DND-41 (cell line): ENCODE measurements at regions not wholly inside any gene's neighbourhood (a gene's known extent, or its start where the extent isn't known, plus 50 kb on each side); places are given as distances from the start of the nearest gene placed in this dataset.

Experiments used
- ATAC-seq: fragments of 200-7000 bp; cut with Tn5 transposase; 3 replicates; pipeline ENCODE4 v1.9.1; 2021; ENCODE audit warnings: low read depth; ENCODE audit not compliant: insufficient read depth
- DNase-seq: peaks from one replicate; pipeline ENCODE4 v3.0.0-alpha.2; 2020
- H2AFZ ChIP-seq: 2 replicates; pipeline ENCODE4 v1.6.0; 2012; ENCODE audit warnings: low read depth, low read length
- H3K27ac ChIP-seq: 2 replicates; pipeline ENCODE4 v1.5.1; 2012; ENCODE audit warnings: low read length, inconsistent platforms
- H3K27me3 ChIP-seq: fragments of 200-600 bp; sonication (generic); 2 replicates; pipeline ENCODE4 v1.6.0; 2012; ENCODE audit warnings: low read length, mild to moderate bottlenecking, inconsistent platforms; ENCODE audit not compliant: insufficient read depth, poor library complexity
- H3K36me3 ChIP-seq: 2 replicates; pipeline ENCODE4 v1.5.1; 2012; ENCODE audit warnings: low read length, inconsistent platforms; ENCODE audit not compliant: insufficient read depth
- H3K4me1 ChIP-seq: 2 replicates; pipeline ENCODE4 v1.5.1; 2012; ENCODE audit warnings: mild to moderate bottlenecking, low read length; ENCODE audit not compliant: insufficient read depth
- H3K4me2 ChIP-seq: 2 replicates; pipeline ENCODE4 v1.6.0; 2012; ENCODE audit warnings: mild to moderate bottlenecking, moderate library complexity, low read length, inconsistent platforms; ENCODE audit not compliant: insufficient read depth
- H3K4me3 ChIP-seq, 2 experiments: fragments of 200-600 bp in 1 of 2; shearing (Covaris generic) in 1 of 2; 2 replicates each; pipeline ENCODE4 v1.5.1; 2012 to 2016; ENCODE audit warnings: inconsistent platforms in 2 of 2, low read length in 2 of 2, mild to moderate bottlenecking in 2 of 2, low read depth in 1 of 2, moderate library complexity in 1 of 2
- H3K79me2 ChIP-seq: 2 replicates; pipeline ENCODE4 v1.6.0; 2012; ENCODE audit warnings: low read length, inconsistent platforms; ENCODE audit not compliant: insufficient read depth
- H3K9ac ChIP-seq: 2 replicates; pipeline ENCODE4 v1.6.0; 2012; ENCODE audit warnings: low read depth, mild to moderate bottlenecking, inconsistent platforms, low read length, moderate library complexity
- H3K9me3 ChIP-seq: 2 replicates; pipeline ENCODE4 v1.5.1; 2012; ENCODE audit warnings: low read length, moderate library complexity, mild to moderate bottlenecking, inconsistent platforms; ENCODE audit not compliant: insufficient read depth, severe bottlenecking
- H4K20me1 ChIP-seq: 2 replicates; pipeline ENCODE4 v1.6.0; 2012; ENCODE audit warnings: low read length; ENCODE audit not compliant: insufficient read depth
- EZH2 ChIP-seq: IDR thresholded peaks from 3 replicates; pipeline ENCODE4 v1.6.1; 2012; ENCODE audit warnings: borderline replicate concordance, low read depth, mild to moderate bottlenecking, moderate library complexity, low read length, inconsistent platforms; ENCODE audit not compliant: severe bottlenecking
- TF ChIP-seq, protein P1 (sequence below): IDR thresholded peaks from 2 replicates; pipeline ENCODE4 v1.5.1; 2012; ENCODE audit warnings: borderline replicate concordance, low read length, moderate library complexity, mild to moderate bottlenecking; ENCODE audit not compliant: poor library complexity, severe bottlenecking; ENCODE audit errors: extremely low read depth

DNA sequence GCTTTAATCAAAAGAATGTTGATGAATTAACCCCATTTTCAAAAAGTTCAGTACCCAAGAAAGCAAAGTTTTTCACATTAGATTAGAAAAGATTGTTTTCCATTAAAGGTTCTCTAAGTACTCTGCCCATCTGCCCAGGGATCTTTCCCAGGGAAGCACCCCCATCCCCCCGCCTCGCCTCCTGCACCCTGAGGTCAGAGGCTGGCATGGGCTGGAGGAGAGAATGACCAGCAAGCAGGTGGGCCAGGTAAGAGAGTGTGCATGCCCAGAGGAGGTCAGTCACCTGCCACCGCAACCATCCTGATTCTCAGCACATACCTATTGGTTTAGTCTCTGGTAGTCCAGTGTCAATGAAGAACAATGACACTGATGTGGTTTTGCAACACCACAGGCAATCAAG, 279.4 kb upstream of the ZNF507 start:
- H3K36me3 ChIP-seq = no peaks in the 10 kb centered on the region
- H3K27me3 ChIP-seq = no peaks in the 10 kb centered on the region
- TF ChIP-seq, protein P1, sequence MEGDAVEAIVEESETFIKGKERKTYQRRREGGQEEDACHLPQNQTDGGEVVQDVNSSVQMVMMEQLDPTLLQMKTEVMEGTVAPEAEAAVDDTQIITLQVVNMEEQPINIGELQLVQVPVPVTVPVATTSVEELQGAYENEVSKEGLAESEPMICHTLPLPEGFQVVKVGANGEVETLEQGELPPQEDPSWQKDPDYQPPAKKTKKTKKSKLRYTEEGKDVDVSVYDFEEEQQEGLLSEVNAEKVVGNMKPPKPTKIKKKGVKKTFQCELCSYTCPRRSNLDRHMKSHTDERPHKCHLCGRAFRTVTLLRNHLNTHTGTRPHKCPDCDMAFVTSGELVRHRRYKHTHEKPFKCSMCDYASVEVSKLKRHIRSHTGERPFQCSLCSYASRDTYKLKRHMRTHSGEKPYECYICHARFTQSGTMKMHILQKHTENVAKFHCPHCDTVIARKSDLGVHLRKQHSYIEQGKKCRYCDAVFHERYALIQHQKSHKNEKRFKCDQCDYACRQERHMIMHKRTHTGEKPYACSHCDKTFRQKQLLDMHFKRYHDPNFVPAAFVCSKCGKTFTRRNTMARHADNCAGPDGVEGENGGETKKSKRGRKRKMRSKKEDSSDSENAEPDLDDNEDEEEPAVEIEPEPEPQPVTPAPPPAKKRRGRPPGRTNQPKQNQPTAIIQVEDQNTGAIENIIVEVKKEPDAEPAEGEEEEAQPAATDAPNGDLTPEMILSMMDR = no peak
- no peak for TF ChIP-seq EZH2
- no peak for DNase-seq
- H4K20me1 ChIP-seq = no peaks in the 10 kb centered on the region
- ATAC-seq = no peak
- no peaks in the 10 kb centered on the region for H3K4me1 ChIP-seq
- H3K79me2 ChIP-seq = no peaks in the 10 kb centered on the region
- no peak overlapping the region for H3K27ac ChIP-seq
- no peak overlapping the region for H2AFZ ChIP-seq
- H3K9ac ChIP-seq = no peak overlapping the region
- H3K4me3 ChIP-seq = no peak overlapping the region
- no peaks in the 10 kb centered on the region for H3K9me3 ChIP-seq
- no peak overlapping the region for H3K4me2 ChIP-seq

DNA sequence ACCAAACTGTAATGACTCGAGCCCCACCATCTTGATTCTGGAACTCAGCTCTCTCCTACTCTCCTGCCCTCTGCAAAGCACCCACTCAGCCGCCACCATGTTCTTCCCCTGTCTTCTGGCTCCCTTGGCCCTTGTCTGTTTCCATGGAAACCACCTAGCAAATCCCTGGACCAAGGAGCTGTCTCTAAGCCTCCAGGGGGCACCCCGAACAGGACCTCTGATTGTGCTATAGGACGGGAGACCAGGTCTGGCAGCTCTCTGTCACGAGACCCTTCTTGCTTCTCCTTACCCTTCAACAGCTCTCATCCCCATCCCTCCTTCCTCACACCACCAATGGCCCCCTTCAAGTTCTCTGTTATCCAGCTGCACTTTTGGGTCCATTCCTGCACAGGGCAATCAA, 277.7 kb upstream of the ZNF507 start:
- Histone ChIP-seq H3K9me3 (no peaks in the 10 kb centered on the region), H3K9ac (no peak overlapping the region), H3K36me3 (no peaks in the 10 kb centered on the region), H3K4me2 (no peak overlapping the region), H3K4me1 (no peaks in the 10 kb centered on the region), H4K20me1 (no peaks in the 10 kb centered on the region), H2AFZ (no peak overlapping the region), H3K27ac (no peak overlapping the region), H3K4me3 (no peak overlapping the region), H3K27me3 (no peaks in the 10 kb centered on the region), H3K79me2 (no peaks in the 10 kb centered on the region)
- TF ChIP-seq, protein P1 = no peak
- no peak for TF ChIP-seq EZH2
- no peak for DNase-seq
- no peak for ATAC-seq

DNA sequence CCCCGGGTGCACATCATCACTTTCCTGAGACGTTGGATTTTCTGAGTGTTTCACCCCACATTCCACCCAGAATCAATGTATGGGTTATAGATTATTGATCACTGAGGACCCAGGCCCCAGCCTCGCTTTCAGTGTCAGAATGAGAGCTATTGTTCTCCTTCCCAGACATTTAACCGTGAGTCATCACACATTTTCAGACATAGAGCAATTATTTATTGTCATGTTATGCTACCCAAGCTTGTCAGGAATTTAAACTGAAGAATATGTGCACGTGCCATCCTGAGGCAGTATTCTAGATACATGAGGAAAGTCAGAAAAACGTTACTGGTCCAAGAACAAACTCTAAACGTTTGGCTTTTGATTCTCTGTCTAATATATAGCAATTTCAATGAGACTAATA, 276.6 kb upstream of the ZNF507 start:
- Histone ChIP-seq H2AFZ (no peak overlapping the region), H3K9ac (no peak overlapping the region), H3K4me1 (no peaks in the 10 kb centered on the region), H3K79me2 (no peaks in the 10 kb centered on the region), H3K4me3 (no peak overlapping the region), H3K36me3 (no peaks in the 10 kb centered on the region), H3K9me3 (no peaks in the 10 kb centered on the region), H3K27me3 (no peaks in the 10 kb centered on the region), H4K20me1 (no peaks in the 10 kb centered on the region), H3K27ac (no peak overlapping the region), H3K4me2 (no peak overlapping the region)
- no peak for DNase-seq
- no peak for TF ChIP-seq EZH2
- TF ChIP-seq, protein P1 = no peak
- ATAC-seq = no peak

DNA sequence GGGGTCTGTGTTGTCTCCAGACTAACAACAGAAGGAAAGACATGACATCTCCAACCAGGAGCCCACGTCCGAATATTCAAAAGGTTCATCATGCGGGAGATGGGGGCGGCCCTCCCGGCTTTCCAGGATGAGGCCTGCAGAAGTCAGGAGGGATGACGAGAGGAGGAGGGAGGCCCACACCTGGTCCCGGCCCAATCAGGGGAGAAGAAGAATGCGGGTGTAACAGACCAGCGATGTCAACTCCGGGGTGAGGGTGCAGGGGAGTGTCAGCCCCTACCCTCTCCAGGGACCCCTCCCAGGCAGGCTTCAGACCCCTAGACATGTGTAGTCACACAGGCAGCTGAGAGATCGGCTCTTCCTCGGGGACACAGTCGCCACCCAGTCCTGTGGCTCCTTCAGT, 275.3 kb upstream of the ZNF507 start:
- Histone ChIP-seq H3K27me3 (no peaks in the 10 kb centered on the region), H3K4me2 (no peak overlapping the region), H3K4me1 (no peaks in the 10 kb centered on the region), H3K9ac (no peak overlapping the region), H3K9me3 (no peaks in the 10 kb centered on the region), H3K36me3 (no peaks in the 10 kb centered on the region), H2AFZ (no peak overlapping the region), H3K4me3 (no peak overlapping the region), H3K27ac (no peak overlapping the region), H4K20me1 (no peaks in the 10 kb centered on the region), H3K79me2 (no peaks in the 10 kb centered on the region)
- no peak for DNase-seq
- no peak for ATAC-seq
- TF ChIP-seq, protein P1 = no peak
- no peak for TF ChIP-seq EZH2
